GM23248 (cell line): ENCODE measurements at regions not wholly inside any gene's neighbourhood (a gene's known extent, or its start where the extent isn't known, plus 50 kb on each side); places are given as distances from the start of the nearest gene placed in this dataset.

ENCODE experiments used
- EZH2 ChIP-seq: fragments of 200-600 bp; sonication (generic); IDR thresholded peaks from 2 replicates; pipeline ENCODE4 v1.6.1; 2018; ENCODE audit warnings: antibody characterized with exemption, mild to moderate bottlenecking; ENCODE audit not compliant: insufficient read depth, poor library complexity, severe bottlenecking
- EZH2phosphoT487 ChIP-seq: fragments of 200-600 bp; sonication (generic); IDR thresholded peaks from 2 replicates; pipeline ENCODE4 v1.6.1; 2018; ENCODE audit warnings: antibody characterized with exemption, moderate library complexity, mild to moderate bottlenecking, low read depth; ENCODE audit not compliant: insufficient read depth

DNA sequence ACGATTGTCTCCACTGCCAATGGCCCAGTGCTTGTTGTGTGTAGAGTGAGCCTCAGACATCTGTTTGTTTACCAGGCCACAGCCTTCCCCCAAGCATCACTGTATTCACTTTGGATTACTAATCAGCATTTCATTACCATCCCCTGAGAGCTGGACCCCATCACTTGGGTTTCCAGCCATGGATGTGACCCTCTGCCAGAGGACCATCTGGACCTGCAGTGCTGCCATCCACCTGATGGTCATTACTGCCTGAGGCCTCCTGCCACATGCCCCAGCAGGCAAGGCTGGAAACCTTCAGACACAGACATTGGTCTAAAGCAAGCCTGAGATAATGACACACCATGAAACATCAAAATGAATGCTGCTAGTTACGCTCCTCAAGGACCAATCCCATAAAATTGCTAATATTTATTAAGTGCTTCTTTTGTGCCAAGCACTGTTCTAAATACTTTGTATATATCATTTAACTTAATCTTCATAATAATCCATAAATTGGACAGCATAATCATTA is 2096.3 kb upstream of the CELF4 start:
- TF ChIP-seq EZH2 (no peak), EZH2phosphoT487 (no peak)
